ENCODE measurements at regions not wholly inside any gene's neighbourhood (a gene's known extent, or its start where the extent isn't known, plus 50 kb on each side); places are given as distances from the start of the nearest gene placed in this dataset.
A peak's percentile ranks its signal among the peaks of the same experiment; 100 is the strongest.
"Not testable (repeated sequence)": the region's sequence is repeated elsewhere in the genome, so short reads cannot be mapped to it uniquely, and the experiment has no call there.

GRCh38 chr6:164076818-164077532 lies 662.5 kb downstream of the QKI start:
- intact Hi-C loops (cut with DNase I); DNase-seq; ATAC-seq (ENCODE audit: poor library complexity): not testable (repeated sequence)

DNA sequence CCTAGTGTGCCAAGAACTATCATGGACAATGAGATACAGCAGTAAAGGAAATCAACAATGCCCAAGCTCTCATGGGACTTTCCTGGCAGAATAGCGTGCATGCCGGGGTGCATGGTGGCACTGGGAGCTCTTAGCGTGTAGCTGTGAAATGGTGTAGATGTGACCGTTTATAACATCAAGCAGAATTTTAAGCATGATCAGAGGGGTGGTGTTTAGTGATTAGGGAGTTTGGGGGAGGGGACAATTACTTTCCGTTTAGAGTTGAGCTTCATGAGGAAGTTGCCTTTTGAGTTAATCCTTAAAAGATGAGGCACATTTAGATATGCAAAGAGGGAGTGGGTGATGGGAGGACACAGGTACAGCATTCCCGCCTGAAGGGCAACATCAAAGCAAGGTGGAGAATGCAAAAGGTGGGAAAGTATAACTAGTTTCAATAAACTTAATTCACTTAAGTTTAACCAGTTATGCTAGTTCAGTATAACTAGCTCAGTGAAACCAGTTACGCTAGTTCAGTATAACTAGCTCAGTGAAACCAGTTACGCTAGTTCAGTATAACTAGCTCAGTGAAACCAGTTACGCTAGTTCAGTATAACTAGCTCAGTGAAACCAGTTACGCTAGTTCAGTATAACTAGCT lies 661.6 kb downstream of the QKI start:
- intact Hi-C loops (cut with DNase I), result no loop called here
- ATAC-seq (ENCODE audit: poor library complexity) (no peak), DNase-seq (no peak)

DNA sequence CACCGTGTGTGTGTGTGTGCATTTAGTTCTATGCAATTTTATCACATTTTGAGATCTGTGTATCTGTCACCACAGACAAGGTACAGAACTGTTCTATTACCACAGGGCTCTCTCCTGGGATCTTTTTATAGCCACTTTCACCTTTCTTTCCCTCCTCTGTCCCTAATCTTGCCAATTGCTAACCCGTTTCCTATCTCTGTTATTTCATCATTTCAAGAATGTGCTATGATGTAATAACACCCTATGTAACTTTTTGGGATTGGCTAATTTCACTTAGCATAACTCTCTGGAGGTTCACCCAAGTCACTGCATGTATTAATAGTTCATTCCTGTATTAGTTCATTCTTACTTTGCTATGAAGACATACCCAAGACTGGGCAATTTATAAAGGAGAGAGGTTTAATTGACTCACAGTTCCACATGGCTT lies 657.7 kb downstream of the QKI start:
- no peak for ATAC-seq (ENCODE audit: poor library complexity)

DNA sequence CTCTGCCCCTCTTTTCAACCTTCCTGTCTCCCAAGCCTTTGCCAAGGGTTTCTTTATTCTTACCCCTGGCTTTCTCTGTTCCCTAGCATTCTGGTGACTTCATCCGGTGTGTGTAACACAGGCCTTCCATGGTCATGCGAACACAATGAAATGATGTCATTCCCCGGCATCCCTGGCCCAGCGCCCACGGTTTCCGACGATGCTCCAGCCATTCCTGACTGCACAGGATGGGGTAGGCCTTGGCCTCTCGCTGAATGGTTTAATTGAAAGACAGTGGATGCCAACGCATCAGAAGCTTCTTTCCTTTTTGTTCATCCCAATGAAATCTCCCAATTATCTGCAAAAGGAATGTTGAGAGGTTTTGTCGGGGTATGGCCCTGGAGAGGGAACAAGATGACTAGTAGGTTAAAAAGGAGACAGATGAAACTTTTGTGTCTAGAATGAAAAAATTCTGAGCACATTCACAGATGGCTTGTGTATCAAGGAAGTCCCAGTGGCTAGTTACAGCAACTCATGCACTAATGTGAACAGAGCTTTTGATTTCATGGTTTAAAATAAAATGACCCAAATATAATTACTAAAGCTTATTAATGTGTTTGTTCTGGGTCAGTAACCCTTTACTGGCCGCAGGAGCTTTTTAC lies 655.0 kb downstream of the QKI start:
- peak; percentile 73 for ATAC-seq (ENCODE audit: poor library complexity)
- peak; percentile 82 for DNase-seq
- intact Hi-C loops (cut with DNase I), result no loop called here

More for the DNA sequence above, 657.7 kb downstream of the QKI start:
- intact Hi-C loops (cut with DNase I), result no loop called here
- DNase-seq, result no peak

DNA sequence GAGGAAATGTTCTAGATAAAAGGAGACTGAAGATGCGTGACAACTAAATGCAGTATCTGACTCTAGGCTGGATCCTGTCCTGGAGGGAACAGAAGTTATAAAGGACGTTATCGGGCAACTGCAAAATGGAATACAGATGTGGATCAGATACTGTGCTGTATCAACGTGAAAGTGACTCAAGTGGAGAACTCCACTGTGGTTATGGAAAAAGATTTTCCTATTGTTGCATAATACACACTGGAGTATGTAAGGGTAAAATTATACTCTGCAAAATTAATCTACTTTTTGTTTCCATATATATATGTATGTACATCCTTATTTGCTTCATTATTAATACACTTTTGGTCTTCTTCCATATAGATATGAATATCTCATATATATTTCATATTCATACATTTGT lies 654.0 kb downstream of the QKI start:
- intact Hi-C loops (cut with DNase I), result no loop called here
- no peak for DNase-seq
- ATAC-seq (ENCODE audit: poor library complexity), result peak; percentile 38

DNA sequence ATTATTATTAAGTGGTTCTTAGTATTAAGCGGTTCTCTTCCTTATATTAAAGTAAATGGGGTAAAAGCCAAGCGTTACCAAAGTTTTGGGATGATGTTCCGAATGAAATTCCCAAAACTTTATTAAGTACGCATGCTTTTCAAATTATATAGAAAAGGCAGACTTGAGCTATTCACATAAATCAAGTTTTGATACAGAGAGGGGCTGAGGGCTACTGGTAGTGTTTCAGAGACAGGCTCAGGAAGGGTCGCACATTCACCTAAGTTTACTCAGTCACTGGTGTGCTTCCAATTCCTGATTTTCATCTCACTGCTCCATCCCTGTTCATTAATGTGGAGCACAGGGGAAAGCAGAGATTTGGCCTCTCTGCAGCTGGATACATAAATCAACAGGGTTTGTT lies 652.2 kb downstream of the QKI start:
- intact Hi-C loops (cut with DNase I), result no loop called here
- no peak for ATAC-seq (ENCODE audit: poor library complexity)
- DNase-seq, result no peak

DNA sequence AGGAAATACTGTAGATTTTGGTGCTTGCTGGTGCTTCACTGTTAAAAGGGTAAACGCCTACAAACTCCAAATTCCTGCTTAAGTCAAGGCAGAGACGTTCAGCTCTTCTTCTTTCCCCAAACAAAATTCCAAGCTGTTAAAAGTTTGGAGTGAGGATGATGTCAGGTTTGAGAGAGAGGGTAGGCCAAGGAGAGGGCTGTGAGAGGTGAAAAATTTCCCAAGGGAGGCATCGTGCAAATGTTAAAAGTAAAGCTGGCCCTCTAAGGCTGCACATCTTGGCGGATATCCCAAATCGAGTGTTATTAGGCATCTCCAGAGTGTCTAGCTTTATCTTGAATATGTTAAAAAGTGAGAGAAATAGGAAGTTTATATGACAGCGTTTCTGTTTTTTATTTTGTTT lies 651.8 kb downstream of the QKI start:
- ATAC-seq (ENCODE audit: poor library complexity) (peak; percentile 40), DNase-seq (no peak)
- intact Hi-C loops (cut with DNase I), result no loop called here

DNA sequence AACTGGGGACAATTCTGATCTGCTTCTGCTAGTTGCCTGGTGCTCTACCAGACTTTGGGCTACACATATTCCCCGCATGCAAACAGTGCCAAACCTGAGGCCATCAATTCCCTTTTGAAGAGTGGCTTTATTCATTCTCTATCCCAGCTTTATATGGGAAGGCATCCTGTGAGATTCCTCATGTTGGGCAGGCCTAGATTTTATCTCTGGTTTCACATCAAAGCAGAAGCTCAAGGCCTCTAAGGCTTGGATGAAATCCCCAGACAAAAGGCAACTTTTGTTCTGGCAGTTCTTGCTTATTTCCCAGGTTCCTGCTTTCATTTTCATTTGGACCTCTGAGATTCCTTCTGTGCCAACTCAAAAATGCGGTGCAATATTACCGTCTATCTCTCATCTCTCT lies 648.8 kb downstream of the QKI start:
- ATAC-seq (ENCODE audit: poor library complexity) (no peak), DNase-seq (no peak)
- intact Hi-C loops (cut with DNase I), result no loop called here

DNA sequence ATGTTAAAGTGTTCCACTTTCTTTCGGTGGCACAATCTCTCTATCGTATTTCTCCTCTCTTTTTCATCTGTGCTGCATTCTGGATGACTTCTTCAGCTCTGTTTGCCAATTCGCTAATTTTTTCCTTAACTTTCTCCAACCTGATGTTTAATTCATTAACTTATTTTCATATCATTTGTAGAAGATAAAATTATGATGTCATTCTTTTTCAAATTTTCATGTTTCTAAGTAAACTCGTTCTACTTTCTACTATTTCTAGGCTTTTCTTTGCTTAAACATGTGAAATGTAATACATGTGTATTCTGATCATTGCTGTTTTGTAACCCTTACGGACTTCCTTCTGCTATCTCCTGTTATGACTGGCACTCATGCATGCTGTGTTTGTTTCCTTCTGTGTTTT lies 648.4 kb downstream of the QKI start:
- intact Hi-C loops (cut with DNase I), result no loop called here
- DNase-seq (no peak), ATAC-seq (ENCODE audit: poor library complexity) (no peak)

GRCh38 chr6:164057876-164058275 lies 643.4 kb downstream of the QKI start:
- intact Hi-C loops (cut with DNase I), result no loop called here
- DNase-seq (no peak), ATAC-seq (ENCODE audit: poor library complexity) (no peak)

DNA sequence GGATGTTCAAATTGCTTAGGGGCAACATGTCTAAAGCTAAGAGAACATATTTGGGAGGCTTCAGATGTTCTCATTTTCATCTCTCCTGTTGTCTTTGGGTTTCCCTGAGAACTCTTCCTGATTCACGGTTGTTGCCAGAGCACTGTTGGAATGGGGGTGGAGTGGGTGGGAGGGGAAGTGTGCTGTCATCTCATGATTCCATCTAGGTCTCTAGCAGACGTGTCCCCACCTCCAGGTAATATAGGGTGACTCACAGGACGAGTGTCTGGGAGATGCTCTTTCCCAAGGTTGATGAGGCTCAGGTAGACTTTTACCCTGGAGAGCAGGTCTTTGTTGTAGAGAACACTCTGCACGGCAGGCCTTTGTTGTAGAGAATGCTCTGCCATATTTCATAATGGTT lies 636.9 kb downstream of the QKI start:
- ATAC-seq (ENCODE audit: poor library complexity) (no peak), DNase-seq (no peak)
- intact Hi-C loops (cut with DNase I), result no loop called here

GRCh38 chr6:164049517-164049988 lies 635.0 kb downstream of the QKI start:
- DNase-seq (no peak), ATAC-seq (ENCODE audit: poor library complexity) (no peak)
- intact Hi-C loops (cut with DNase I), result no loop called here

DNA sequence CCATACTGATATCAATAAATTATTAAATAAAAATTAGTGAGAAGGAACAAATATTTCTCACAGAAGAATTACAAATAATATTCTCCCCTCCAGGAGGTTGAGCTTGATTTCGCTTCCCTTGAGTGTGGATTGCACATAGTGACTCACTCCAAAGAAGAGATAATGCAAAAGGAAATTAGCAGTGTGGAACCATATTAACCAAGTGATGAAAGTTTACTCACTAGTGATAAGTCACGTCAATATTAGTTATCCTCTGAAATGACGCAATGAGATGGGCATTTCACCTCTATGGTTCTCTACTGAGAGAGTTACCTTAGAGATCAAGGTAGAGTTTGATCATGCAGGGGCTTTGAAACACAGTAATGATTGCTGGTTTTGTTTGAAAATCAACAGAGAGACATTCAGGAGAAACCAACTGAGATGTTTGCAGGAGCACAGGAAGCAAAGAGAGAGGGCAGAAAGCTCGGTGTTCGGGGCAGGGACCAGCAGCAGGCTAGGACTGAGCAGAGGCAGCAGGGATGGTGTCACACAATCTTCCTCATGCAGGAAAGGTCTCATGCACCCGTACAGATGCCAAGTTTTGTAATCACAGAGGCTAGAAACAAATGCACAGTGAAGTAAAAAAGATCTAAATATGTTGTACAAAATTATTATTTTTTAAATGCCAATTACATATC lies 634.5 kb downstream of the QKI start:
- intact Hi-C loops (cut with DNase I), result no loop called here
- no peak for ATAC-seq (ENCODE audit: poor library complexity)
- no peak for DNase-seq

DNA sequence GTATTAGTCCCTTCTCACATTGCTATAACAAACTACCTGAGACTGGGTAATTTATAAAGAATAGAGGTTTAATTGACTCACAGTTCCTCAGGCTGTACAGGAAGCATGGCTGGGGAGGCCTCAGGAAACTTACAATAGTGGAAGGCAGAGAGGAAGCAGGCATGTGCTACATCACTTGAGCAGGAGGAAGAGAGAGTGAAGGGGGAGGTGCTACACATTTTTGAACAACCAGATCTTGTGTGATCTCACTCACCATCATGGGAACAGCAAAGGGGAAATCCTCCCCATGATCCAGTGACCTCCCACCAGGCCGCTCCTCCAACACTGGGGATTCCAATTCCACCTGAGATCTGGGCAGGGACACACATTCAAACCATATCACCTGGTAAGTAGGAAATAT lies 630.6 kb downstream of the QKI start:
- ATAC-seq (ENCODE audit: poor library complexity) (no peak), DNase-seq (no peak)
- intact Hi-C loops (cut with DNase I), result no loop called here

DNA sequence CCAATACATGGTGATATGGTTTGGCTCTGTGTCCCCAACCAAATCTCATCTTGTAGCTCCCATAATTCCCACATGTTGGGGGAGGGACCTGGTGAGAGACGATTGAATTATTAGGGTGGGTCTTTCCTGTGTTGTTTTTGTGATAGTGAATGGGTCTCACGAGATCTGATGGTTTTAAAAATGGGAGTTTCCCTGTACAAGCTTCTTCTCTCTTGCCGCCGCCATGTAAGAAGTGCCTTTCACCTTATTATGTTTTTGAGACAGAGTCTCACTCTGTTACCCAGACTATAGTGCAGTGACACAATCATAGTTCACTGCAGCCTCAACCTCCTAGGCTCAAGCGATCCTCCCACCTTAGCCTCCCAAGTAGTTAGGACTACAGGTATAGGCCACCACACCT lies 629.1 kb downstream of the QKI start:
- intact Hi-C loops (cut with DNase I); DNase-seq; ATAC-seq (ENCODE audit: poor library complexity): not testable (repeated sequence)

- DNase-seq (no peak), ATAC-seq (ENCODE audit: poor library complexity) (no peak)
- intact Hi-C loops (cut with DNase I), result no loop called here
These were observed 627.7 kb downstream of the QKI start for GRCh38 chr6:164042212-164042611.

DNA sequence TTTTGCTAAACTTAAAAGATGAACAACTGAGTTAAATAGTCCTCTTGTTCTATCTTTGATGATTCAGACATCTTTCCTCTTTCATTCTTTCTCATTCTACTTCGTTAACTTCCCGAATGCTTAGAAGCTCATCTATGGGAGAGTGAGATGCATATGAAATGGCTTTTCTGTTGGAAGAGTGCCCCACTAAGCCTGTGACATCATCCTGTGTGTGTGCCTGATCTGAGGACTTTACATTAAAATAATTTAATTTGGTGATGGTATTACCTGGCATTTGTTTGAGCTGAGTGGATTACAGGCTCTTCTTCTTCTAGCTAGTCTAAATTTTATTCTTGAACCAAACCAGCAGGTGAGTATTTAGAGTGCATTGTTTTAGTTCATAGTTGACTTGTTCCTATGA lies 626.5 kb downstream of the QKI start:
- intact Hi-C loops (cut with DNase I), result no loop called here
- ATAC-seq (ENCODE audit: poor library complexity), result no peak
- DNase-seq, result no peak

DNA sequence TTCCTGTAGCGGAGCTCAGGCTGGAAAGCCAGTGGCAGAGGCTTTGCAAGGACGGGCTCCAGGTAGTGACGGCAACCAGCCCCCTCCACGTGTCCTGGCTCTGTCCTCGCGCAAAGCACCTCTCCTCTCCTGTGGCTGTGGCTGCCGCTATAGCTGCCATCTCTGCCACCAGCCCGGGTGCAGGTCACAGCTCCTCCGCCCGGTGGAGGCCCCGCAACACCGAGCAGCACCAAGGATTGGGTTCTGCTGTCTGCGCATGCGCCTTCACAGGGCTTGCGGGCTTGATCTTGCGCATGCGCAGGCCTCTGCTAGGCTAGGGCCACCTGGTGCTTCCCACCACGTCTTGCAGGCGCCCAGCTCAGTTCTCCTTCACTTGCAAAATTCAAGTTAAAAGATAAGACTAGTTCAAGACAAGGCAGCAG lies 625.4 kb downstream of the QKI start:
- DNase-seq, result peak; percentile 75
- intact Hi-C loops (cut with DNase I), result no loop called here
- ATAC-seq (ENCODE audit: poor library complexity), result peak; percentile 92

DNA sequence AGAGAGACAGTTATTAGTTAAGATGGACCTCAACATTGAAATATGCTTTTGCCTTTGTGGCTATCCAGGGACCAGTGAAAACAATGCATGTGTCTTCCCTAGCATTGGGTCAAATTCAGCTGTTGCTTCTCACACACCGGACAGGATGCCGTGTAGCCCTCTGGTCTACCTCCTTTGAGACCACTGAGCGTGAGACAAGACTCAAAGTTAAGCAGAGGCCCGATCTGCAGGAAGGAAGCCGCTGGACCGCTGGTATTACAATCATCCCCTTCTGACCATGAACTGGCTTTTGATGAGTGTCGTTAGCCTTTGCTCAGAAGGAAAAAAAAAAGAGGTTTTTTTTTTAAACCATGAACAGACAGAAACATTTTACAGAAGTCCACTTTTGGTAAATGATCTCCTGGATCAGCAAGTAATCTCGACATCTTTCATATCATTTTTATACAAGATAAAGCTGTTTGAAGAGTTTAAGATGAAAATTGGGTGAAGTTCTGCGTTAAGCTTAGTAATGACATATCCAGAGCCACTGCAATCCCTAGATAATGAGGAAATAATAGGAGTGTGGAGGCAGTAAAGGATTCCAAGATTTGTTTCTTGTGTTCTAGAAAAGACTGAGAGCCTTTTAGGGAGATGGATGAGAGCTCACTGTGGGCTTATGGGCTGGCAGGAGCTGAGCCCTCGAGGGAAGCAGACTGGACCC lies 622.8 kb downstream of the QKI start:
- ATAC-seq (ENCODE audit: poor library complexity) (no peak), DNase-seq (no peak)
- intact Hi-C loops (cut with DNase I), result no loop called here
